Neural progenitor cell (in vitro differentiated cells): ENCODE measurements at regions not wholly inside any gene's neighbourhood (a gene's known extent, or its start where the extent isn't known, plus 50 kb on each side); places are given as distances from the start of the nearest gene placed in this dataset.

Experiments
- CTCF ChIP-seq: fragments of 200-600 bp; sonication (generic); IDR thresholded peaks from 2 replicates; pipeline ENCODE4 v1.5.1; 2017; ENCODE audit warnings: antibody characterized with exemption, mild to moderate bottlenecking
- EZH2 ChIP-seq: fragments of 200-600 bp; sonication (generic); IDR thresholded peaks from 2 replicates; pipeline ENCODE4 v1.6.1; 2017; ENCODE audit warnings: antibody characterized with exemption, mild to moderate bottlenecking, moderate library complexity
- EZH2phosphoT487 ChIP-seq: fragments of 200-600 bp; sonication (generic); IDR thresholded peaks from 2 replicates; pipeline ENCODE4 v1.6.1; 2017; ENCODE audit warnings: antibody characterized with exemption

GRCh38 chr10:36492590-36493515, 632.5 kb upstream of the ANKRD30A start:
- TF ChIP-seq CTCF (no peak), EZH2 (no peak), EZH2phosphoT487 (no peak)
